Neural cell (in vitro differentiated cells): ENCODE measurements at regions not wholly inside any gene's neighbourhood (a gene's known extent, or its start where the extent isn't known, plus 50 kb on each side); places are given as distances from the start of the nearest gene placed in this dataset.

Experiments used
- H2AFZ ChIP-seq: fragments of 200-600, 300-800 bp; sonication (generic), shearing (Covaris generic); 2 replicates; pipeline ENCODE4 v1.6.0; 2014; ENCODE audit warnings: low read depth, mild to moderate bottlenecking, antibody characterized with exemption, low read length, moderate library complexity
- H3F3A ChIP-seq: fragments of 200-600 bp; shearing (Covaris generic); 2 replicates; pipeline ENCODE4 v1.6.1; 2016; ENCODE audit warnings: mild to moderate bottlenecking, moderate library complexity, mixed read lengths, antibody characterized with exemption, low read length; ENCODE audit not compliant: insufficient read depth, poor library complexity, severe bottlenecking
- H3K27ac ChIP-seq: fragments of 200-600, 300-800 bp; sonication (generic), shearing (Covaris generic); 2 replicates; pipeline ENCODE4 v1.5.1; 2014; ENCODE audit warnings: mild to moderate bottlenecking, low read length, moderate library complexity
- H3K27me3 ChIP-seq: fragments of 300-800, 200-600 bp; sonication (generic), shearing (Covaris generic); 2 replicates; pipeline ENCODE4 v1.6.0; 2014; ENCODE audit warnings: mild to moderate bottlenecking, low read depth, low read length, moderate library complexity; ENCODE audit not compliant: insufficient read depth
- H3K36me3 ChIP-seq: fragments of 300-800, 200-600 bp; sonication (generic), shearing (Covaris generic); 2 replicates; pipeline ENCODE4 v1.5.1; 2014; ENCODE audit warnings: mild to moderate bottlenecking, antibody characterized with exemption, low read length, moderate library complexity; ENCODE audit not compliant: insufficient read depth
- H3K4me2 ChIP-seq: fragments of 300-800, 200-600 bp; sonication (generic), shearing (Covaris generic); 2 replicates; pipeline ENCODE4 v1.6.0; 2014; ENCODE audit warnings: mild to moderate bottlenecking, low read length
- H3K4me3 ChIP-seq: fragments of 300-800, 200-600 bp; sonication (generic), shearing (Covaris generic); 2 replicates; pipeline ENCODE4 v1.5.1; 2014; ENCODE audit warnings: mild to moderate bottlenecking, low read length, moderate library complexity
- H3K79me2 ChIP-seq: fragments of 200-600 bp; shearing (Covaris generic); replicated peaks from 2 replicates; pipeline ENCODE4 v1.6.0; 2014; ENCODE audit warnings: mild to moderate bottlenecking, low read length, moderate library complexity; ENCODE audit not compliant: insufficient read depth
- H3K9ac ChIP-seq: fragments of 300-800, 200-600 bp; sonication (generic), shearing (Covaris generic); 2 replicates; pipeline ENCODE4 v1.6.1; 2016; ENCODE audit warnings: mild to moderate bottlenecking, low read length, mixed read lengths
- H3K9me2 ChIP-seq: fragments of 200-600 bp; shearing (Covaris generic); 2 replicates; pipeline ENCODE4 v1.6.1; 2016; ENCODE audit warnings: mild to moderate bottlenecking, low read length, mixed read lengths; ENCODE audit not compliant: insufficient read depth
- H3K9me3 ChIP-seq: fragments of 200-600, 300-800 bp; sonication (generic), shearing (Covaris generic); 2 replicates; pipeline ENCODE4 v1.6.1; 2016; ENCODE audit warnings: mild to moderate bottlenecking, mixed run types, low read length, moderate library complexity, mixed read lengths
- H4K20me1 ChIP-seq: fragments of 200-600 bp; shearing (Covaris generic); 2 replicates; pipeline ENCODE4 v1.6.1; 2016; ENCODE audit warnings: mild to moderate bottlenecking, mixed run types; ENCODE audit not compliant: insufficient read depth
- EP300 ChIP-seq: fragments of 450-650 bp; conservative IDR thresholded peaks from 2 replicates; pipeline ENCODE4 v1.6.1; 2014; ENCODE audit warnings: antibody characterized with exemption, mild to moderate bottlenecking, moderate library complexity; ENCODE audit not compliant: poor library complexity, severe bottlenecking
- EZH2 ChIP-seq: fragments of 200-600, 300-800 bp; shearing (Covaris generic), sonication (generic); IDR thresholded peaks from 2 replicates; pipeline ENCODE4 v1.6.1; 2014; ENCODE audit warnings: antibody characterized with exemption, low read length, borderline replicate concordance, mild to moderate bottlenecking; ENCODE audit not compliant: insufficient read depth, poor library complexity, severe bottlenecking
- MXI1 ChIP-seq: fragments of 450-650 bp; conservative IDR thresholded peaks from 2 replicates; pipeline ENCODE4 v1.6.1; 2014; ENCODE audit warnings: antibody characterized with exemption, mild to moderate bottlenecking; ENCODE audit not compliant: poor library complexity, severe bottlenecking
- RAD21 ChIP-seq: fragments of 450-650 bp; conservative IDR thresholded peaks from 2 replicates; pipeline ENCODE4 v1.6.1; 2014; ENCODE audit warnings: antibody characterized with exemption, mild to moderate bottlenecking, moderate library complexity
- SMC3 ChIP-seq: fragments of 450-650 bp; conservative IDR thresholded peaks from 2 replicates; pipeline ENCODE4 v1.6.1; 2014; ENCODE audit warnings: antibody characterized with exemption, mild to moderate bottlenecking, moderate library complexity; ENCODE audit not compliant: poor library complexity
- TF ChIP-seq, protein P1 (sequence below): IDR thresholded peaks from 2 replicates; pipeline ENCODE4 v1.6.1; 2012; ENCODE audit warnings: borderline replicate concordance
- TF ChIP-seq, protein P2 (sequence below): fragments of 450-650 bp; IDR thresholded peaks from 2 replicates; pipeline ENCODE4 v1.5.1; 2014; ENCODE audit warnings: antibody characterized with exemption, mild to moderate bottlenecking, moderate library complexity; ENCODE audit not compliant: poor library complexity, severe bottlenecking

DNA sequence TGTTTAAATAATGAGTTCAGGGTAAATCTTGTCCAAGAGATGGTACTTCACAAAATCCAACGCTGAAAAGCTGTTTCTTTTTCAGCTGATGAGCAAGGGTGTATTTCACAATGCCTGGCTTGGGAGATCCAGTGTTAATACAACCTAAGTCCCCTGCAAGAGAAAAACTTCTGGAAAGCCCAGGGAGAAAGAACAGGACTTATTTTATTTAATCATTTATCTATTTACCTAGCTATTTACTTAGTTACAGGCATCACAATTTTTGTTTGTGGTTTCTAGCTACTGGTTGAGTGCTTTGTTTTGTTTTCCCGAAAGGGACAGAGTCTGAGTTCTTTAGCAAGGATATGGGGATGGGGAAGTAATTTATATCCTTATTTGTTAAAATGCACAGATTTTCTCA is 598.2 kb upstream of the SYT4 start:
- no peak overlapping the region for H2AFZ ChIP-seq
- TF ChIP-seq SMC3 (no peak), MXI1 (no peak), EP300 (no peak)
- TF ChIP-seq, protein P1, sequence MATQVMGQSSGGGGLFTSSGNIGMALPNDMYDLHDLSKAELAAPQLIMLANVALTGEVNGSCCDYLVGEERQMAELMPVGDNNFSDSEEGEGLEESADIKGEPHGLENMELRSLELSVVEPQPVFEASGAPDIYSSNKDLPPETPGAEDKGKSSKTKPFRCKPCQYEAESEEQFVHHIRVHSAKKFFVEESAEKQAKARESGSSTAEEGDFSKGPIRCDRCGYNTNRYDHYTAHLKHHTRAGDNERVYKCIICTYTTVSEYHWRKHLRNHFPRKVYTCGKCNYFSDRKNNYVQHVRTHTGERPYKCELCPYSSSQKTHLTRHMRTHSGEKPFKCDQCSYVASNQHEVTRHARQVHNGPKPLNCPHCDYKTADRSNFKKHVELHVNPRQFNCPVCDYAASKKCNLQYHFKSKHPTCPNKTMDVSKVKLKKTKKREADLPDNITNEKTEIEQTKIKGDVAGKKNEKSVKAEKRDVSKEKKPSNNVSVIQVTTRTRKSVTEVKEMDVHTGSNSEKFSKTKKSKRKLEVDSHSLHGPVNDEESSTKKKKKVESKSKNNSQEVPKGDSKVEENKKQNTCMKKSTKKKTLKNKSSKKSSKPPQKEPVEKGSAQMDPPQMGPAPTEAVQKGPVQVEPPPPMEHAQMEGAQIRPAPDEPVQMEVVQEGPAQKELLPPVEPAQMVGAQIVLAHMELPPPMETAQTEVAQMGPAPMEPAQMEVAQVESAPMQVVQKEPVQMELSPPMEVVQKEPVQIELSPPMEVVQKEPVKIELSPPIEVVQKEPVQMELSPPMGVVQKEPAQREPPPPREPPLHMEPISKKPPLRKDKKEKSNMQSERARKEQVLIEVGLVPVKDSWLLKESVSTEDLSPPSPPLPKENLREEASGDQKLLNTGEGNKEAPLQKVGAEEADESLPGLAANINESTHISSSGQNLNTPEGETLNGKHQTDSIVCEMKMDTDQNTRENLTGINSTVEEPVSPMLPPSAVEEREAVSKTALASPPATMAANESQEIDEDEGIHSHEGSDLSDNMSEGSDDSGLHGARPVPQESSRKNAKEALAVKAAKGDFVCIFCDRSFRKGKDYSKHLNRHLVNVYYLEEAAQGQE: no peak
- TF ChIP-seq, protein P2, sequence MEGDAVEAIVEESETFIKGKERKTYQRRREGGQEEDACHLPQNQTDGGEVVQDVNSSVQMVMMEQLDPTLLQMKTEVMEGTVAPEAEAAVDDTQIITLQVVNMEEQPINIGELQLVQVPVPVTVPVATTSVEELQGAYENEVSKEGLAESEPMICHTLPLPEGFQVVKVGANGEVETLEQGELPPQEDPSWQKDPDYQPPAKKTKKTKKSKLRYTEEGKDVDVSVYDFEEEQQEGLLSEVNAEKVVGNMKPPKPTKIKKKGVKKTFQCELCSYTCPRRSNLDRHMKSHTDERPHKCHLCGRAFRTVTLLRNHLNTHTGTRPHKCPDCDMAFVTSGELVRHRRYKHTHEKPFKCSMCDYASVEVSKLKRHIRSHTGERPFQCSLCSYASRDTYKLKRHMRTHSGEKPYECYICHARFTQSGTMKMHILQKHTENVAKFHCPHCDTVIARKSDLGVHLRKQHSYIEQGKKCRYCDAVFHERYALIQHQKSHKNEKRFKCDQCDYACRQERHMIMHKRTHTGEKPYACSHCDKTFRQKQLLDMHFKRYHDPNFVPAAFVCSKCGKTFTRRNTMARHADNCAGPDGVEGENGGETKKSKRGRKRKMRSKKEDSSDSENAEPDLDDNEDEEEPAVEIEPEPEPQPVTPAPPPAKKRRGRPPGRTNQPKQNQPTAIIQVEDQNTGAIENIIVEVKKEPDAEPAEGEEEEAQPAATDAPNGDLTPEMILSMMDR: no peak
- H3K9ac ChIP-seq: no peak overlapping the region
- H3K27me3 ChIP-seq: no peaks in the 10 kb centered on the region
- H3K79me2 ChIP-seq: no peaks in the 10 kb centered on the region
- no peaks in the 10 kb centered on the region for H3F3A ChIP-seq
- no peak overlapping the region for H3K4me2 ChIP-seq
- H3K36me3 ChIP-seq: no peaks in the 10 kb centered on the region
- H3K27ac ChIP-seq: no peak overlapping the region
- H3K9me2 ChIP-seq: no peaks in the 10 kb centered on the region
- no peak overlapping the region for H3K4me3 ChIP-seq
- no peaks in the 10 kb centered on the region for H4K20me1 ChIP-seq
- H3K9me3 ChIP-seq: no peaks in the 10 kb centered on the region

DNA sequence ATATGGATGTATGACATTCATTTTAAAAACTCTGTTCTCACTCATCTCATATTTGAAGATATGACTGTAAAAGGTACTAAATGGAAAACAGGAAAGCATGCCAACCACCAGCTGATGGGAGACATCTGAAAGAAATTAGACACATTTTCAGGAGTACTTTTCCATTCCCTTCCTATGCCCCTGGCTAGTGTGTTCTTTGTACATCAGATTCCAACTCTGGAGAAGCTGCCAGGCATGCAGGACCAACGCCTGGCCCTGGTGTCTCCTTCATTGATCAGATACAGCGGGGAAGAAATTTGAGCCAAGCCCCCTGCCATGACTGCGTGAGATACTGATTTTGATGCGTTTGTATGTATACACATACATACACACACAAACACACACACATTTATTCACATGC is 599.0 kb upstream of the SYT4 start:
- Histone ChIP-seq H3K36me3 (no peaks in the 10 kb centered on the region), H3F3A (no peaks in the 10 kb centered on the region), H3K27ac (no peak overlapping the region), H3K4me3 (no peak overlapping the region), H4K20me1 (no peaks in the 10 kb centered on the region), H3K79me2 (no peaks in the 10 kb centered on the region), H3K9me3 (no peaks in the 10 kb centered on the region), H3K27me3 (no peaks in the 10 kb centered on the region), H2AFZ (no peak overlapping the region), H3K9me2 (no peaks in the 10 kb centered on the region), H3K9ac (no peak overlapping the region), H3K4me2 (no peak overlapping the region)
- TF ChIP-seq RAD21: no peak
- TF ChIP-seq EZH2: no peak

DNA sequence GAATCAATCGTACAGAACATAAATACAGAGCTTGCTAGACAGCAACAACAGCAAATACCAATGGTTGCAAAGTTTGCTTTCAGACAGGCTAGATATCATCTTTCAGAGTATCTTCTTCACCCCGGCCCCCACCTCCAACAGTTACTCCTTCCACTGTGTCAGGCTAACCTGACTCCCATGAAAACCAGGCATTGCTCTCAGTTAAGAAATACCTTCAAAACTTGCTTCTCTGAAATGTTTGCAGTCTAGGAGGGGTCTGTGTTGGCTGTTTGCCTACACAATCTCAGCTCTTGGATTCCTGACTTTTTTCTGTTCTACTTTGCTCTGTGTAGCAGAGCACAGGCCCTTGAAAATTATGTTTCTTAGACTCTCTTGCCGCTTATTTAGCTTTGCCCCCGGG is 599.5 kb upstream of the SYT4 start:
- Histone ChIP-seq H3K27ac (no peak overlapping the region), H3F3A (no peaks in the 10 kb centered on the region), H3K9me2 (no peaks in the 10 kb centered on the region), H3K9me3 (no peaks in the 10 kb centered on the region), H3K4me2 (no peak overlapping the region), H4K20me1 (no peaks in the 10 kb centered on the region), H3K79me2 (no peaks in the 10 kb centered on the region), H3K9ac (no peak overlapping the region), H3K27me3 (no peaks in the 10 kb centered on the region), H3K36me3 (no peaks in the 10 kb centered on the region), H3K4me3 (no peak overlapping the region), H2AFZ (no peak overlapping the region)
- TF ChIP-seq EZH2 (no peak), EP300 (no peak), MXI1 (no peak), SMC3 (no peak)
